Dermis microvascular lymphatic vessel endothelial cell (primary cell): ENCODE measurements at regions not wholly inside any gene's neighbourhood (a gene's known extent, or its start where the extent isn't known, plus 50 kb on each side); places are given as distances from the start of the nearest gene placed in this dataset.
"Not testable (repeated sequence)": the region's sequence is repeated elsewhere in the genome, so short reads cannot be mapped to it uniquely, and the experiment has no call there.

Source experiments
- DNase-seq, 2 donors: peaks; one replicate each; pipeline versions ENCODE4 v3.0.0 to v3.0.0-alpha.2; 2010; ENCODE audit warnings: low read depth in 2 of 2

- no peak for DNase-seq
These were observed 466.5 kb downstream of the MMUT start for GRCh38 chr6:48996461-48997119.

- DNase-seq = no peak
These were observed 468.2 kb downstream of the MMUT start for GRCh38 chr6:48994811-48995210.

DNA sequence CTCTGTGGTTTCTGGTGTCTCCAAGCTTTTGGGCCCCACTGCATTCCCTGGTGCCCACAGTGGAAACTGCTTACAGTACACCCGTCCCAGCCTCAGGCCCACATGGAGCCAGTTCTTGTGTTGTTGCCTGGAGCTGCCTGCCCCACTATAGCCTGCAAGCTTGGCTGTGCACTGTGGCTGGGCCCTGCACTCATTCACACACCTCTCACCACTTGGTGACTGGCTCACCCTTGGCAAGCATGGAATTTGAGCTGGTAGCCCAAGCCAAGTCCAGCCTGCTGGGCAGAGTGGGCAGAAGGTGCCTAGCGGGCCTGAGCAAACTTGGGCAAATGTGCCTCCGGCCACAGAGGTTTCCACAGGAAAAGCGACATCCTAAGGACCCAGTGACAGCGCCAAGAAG lies 472.3 kb downstream of the MMUT start:
- DNase-seq = no peak

- DNase-seq = no peak
These were observed 476.2 kb downstream of the MMUT start for GRCh38 chr6:48986845-48987244.

- no peak for DNase-seq
These were observed 476.9 kb downstream of the MMUT start for GRCh38 chr6:48986105-48986504.

- no peak for DNase-seq
These were observed 478.0 kb downstream of the MMUT start for GRCh38 chr6:48985025-48985424.

GRCh38 chr6:48983968-48984367 lies 479.1 kb downstream of the MMUT start:
- not testable (repeated sequence) for DNase-seq

DNA sequence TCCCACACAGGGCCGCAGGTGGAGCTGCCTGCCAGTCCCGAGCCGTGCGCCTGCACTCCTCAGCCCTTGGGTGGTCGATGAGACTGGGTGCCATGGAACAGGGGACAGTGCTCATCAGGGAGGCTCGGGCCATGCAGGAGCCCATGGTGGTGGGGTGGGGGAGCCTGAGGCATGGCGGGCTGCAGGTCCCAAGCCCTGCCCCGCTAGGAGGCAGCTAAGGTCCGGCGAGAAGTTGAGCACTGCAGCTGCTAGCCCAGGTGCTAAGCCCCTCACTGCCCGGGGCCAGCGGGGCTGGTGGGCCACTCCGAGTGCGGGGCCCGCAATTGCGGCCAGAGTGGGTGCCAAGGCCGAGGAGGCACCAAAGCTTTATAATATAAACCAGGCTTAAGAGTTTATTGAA lies 479.7 kb downstream of the MMUT start:
- DNase-seq = no peak

DNA sequence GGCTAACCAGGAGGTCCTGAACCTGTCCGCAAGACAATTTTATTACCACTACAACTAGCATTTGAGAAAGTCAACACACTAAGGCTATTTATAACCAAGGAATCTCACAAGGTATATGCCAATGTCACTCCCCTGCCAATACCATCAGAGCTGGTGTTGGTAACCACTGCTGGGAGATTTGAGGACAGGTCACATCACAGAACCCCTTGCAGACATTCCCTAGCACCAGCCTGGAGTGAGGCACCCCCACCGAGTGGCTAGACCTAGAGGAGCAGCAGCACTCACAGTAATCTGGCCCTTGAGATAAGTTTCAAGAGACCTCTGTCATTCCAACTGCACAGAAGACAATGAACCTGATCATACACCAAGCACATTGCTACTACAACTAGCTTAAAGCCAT lies 483.2 kb downstream of the MMUT start:
- no peak for DNase-seq

GRCh38 chr6:48979085-48979484 lies 484.0 kb downstream of the MMUT start:
- DNase-seq = no peak

GRCh38 chr6:48978016-48978415 lies 485.0 kb downstream of the MMUT start:
- DNase-seq = no peak

DNA sequence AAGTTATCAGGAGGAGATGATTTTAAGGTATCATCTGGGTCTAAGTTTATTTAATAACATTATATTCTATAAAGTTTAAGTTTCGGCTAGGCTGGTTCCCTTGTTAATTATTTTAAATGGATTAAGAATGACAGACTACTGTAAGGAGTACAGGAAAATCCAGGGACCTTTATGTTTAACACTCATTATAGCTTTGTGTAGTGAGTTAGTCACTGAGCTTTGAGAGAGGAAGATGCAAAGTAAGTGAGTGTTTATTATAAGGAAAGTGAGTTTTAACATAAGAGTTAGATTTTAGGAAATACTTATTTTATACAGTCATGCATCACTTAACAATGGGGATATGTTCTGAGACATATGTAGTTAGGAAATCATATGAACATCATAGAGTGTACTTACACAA lies 485.5 kb downstream of the MMUT start:
- no peak for DNase-seq

- DNase-seq = no peak
These were observed 489.6 kb downstream of the MMUT start for GRCh38 chr6:48973491-48973890.

- DNase-seq = no peak
These were observed 501.2 kb downstream of the MMUT start for GRCh38 chr6:48961781-48962415.

DNA sequence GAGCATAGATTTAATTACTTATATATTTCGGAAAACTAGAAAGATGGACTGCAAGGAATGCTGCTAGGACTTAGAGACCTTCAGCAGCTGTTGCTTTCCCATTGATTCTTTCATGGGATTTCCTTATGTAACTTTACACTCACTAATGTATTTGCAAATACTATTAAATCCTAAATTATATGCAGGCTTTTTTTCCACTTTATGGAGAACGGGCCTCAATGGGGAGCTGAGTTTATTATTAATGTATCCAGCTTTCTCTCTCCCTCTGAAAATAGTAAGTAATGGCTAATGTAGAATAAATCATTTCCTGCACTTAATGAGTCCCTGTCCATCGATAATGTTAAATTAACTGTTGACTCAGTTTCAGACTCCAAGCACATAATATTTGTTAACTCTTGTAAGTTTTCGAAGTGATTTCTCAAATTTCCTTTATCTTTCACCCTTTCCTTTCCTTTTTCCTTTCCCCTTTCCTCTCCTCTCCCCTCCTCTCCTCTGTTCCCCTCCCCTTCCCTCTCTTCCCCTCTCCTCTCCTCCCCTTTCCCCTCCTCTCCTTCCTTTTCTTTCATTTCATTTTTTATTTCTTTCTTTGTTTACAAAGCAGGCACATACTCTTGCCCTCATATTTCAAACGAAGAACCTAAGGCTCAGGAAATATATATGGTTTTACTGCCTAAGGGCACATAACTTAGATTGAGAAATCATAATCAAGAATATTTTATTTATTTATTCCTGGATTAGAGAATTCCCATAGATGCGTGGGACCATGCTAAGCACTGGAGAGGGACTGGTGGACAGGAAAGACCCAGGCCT lies 503.6 kb downstream of the MMUT start:
- no peak for DNase-seq

DNA sequence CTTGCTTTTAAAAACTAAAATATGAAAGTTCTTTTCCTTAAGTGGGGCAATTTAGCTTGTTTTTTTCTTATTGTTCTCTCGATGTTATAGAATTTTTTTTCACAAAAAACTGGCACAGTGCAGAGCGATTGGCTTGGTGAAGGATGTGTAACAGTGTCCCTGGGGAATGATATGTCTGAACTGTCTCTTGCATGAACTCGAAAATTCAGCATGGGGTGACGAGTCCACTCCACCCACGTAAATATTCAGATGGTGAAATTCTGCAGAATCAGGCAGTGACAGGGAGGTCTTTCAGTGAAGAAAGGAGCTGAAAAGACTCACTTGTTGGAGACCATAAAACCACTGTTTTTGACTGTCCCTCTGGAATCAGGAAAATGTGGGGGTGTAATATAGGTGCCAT lies 505.3 kb downstream of the MMUT start:
- DNase-seq = no peak

- DNase-seq = no peak
These were observed 511.1 kb downstream of the MMUT start for GRCh38 chr6:48951917-48952316.

- DNase-seq = not testable (repeated sequence)
These were observed 518.8 kb downstream of the MMUT start for GRCh38 chr6:48944276-48944675.

DNA sequence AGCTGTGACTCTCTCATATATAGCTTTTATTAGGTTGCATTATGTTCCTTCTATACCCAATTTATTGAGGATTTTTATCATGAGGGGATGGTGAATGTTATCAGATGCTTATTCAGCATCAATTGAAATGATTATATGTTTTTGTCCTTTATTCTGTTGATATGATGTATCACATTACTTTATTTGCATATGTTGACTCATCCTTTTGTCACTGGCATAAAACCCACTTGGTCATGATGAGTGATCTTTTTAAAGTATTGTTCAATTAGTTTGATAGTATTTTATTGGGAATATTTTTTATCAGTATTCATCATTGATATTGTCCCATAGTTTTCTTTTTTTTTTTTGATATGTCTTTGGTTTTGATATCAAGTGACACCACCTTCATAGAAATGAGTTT lies 529.9 kb downstream of the MMUT start:
- DNase-seq = no peak

DNA sequence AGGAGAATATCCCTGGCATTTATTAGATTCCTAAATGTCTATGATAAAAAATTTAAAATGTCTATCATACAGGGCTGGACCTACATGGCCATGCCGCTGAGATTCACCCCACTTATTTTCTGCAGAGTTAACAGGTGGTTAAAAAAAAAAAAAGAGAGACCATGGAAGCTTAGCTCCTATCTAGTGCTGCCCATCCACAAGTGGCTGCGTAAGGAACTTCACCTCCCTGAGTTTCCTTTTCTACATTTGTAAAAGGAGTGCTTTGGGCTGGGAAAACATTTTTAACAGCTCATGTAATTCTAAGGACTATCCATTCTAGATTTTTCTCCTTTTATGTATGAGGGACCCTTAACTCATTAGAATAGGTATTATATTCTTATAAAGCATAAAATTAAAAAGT lies 534.1 kb downstream of the MMUT start:
- no peak for DNase-seq

DNA sequence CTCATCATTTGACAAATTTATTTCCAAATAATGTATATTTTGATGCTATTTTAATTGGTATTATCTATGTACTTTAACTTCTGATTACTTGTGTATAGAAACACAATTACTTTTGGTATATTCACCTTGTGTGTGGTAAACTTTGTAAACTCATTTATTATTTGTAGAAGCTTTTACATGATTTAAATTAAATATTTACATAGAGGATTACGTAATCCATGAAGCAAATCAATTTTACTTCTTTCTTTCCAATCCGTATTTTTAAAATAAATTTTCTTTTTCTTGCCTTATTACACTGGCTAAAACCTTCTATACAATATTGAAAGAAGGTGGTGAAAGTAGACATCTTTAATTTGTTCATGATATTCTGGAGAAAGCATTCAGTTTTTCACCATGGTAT lies 540.2 kb downstream of the MMUT start:
- DNase-seq = no peak

GRCh38 chr6:48919555-48919954 lies 543.5 kb downstream of the MMUT start:
- DNase-seq = no peak

- no peak for DNase-seq
These were observed 545.8 kb downstream of the MMUT start for GRCh38 chr6:48917233-48917632.
